H9 (cell line): ENCODE measurements at regions not wholly inside any gene's neighbourhood (a gene's known extent, or its start where the extent isn't known, plus 50 kb on each side); places are given as distances from the start of the nearest gene placed in this dataset.

ENCODE experiments used
- DNase-seq: peaks from one replicate; pipeline ENCODE4 v3.0.0-alpha.2; 2017
- H2AFZ ChIP-seq: one replicate; pipeline ENCODE4 v1.6.1; 2013; ENCODE audit warnings: mild to moderate bottlenecking, low read length, control low read depth, moderate library complexity
- H2AK5ac ChIP-seq: 2 replicates; pipeline ENCODE4 v1.6.1; 2013; ENCODE audit warnings: low read length, control low read depth, mixed read lengths; ENCODE audit not compliant: insufficient read length
- H2BK120ac ChIP-seq: one replicate; pipeline ENCODE4 v1.6.1; 2013; ENCODE audit warnings: low read depth, mild to moderate bottlenecking, low read length, control low read depth, inconsistent platforms; ENCODE audit not compliant: poor library complexity, severe bottlenecking
- H2BK12ac ChIP-seq: 2 replicates; pipeline ENCODE4 v1.6.1; 2013; ENCODE audit warnings: low read length, control low read depth, mixed read lengths, low read depth; ENCODE audit not compliant: insufficient read length
- H2BK15ac ChIP-seq: 2 replicates; pipeline ENCODE4 v1.6.1; 2013; ENCODE audit warnings: low read depth, low read length, control low read depth
- H2BK20ac ChIP-seq: one replicate; pipeline ENCODE4 v1.6.1; 2013; ENCODE audit warnings: low read depth, mild to moderate bottlenecking, low read length, control low read depth, inconsistent platforms; ENCODE audit not compliant: poor library complexity, severe bottlenecking
- H2BK5ac ChIP-seq: 2 replicates; pipeline ENCODE4 v1.6.1; 2013; ENCODE audit warnings: low read length, control low read depth, mixed read lengths; ENCODE audit not compliant: insufficient read length
- H3K14ac ChIP-seq: 2 replicates; pipeline ENCODE4 v1.6.1; 2013; ENCODE audit warnings: low read length, control low read depth; ENCODE audit not compliant: insufficient read depth
- H3K18ac ChIP-seq: 2 replicates; pipeline ENCODE4 v1.6.1; 2013; ENCODE audit warnings: low read depth, mild to moderate bottlenecking, mixed read lengths, low read length, control low read depth; ENCODE audit not compliant: insufficient read length
- H3K23ac ChIP-seq: 2 replicates; pipeline ENCODE4 v1.6.1; 2013; ENCODE audit warnings: low read length, control low read depth, mixed read lengths, low read depth; ENCODE audit not compliant: insufficient read length
- H3K23me2 ChIP-seq: 2 replicates; pipeline ENCODE4 v1.6.1; 2013; ENCODE audit warnings: low read depth, mild to moderate bottlenecking, mixed read lengths, low read length, control low read depth; ENCODE audit not compliant: insufficient read length, poor library complexity, severe bottlenecking
- H3K27ac ChIP-seq: 2 replicates; pipeline ENCODE4 v1.5.1; 2013; ENCODE audit warnings: low read length, control low read depth, mixed read lengths, low read depth; ENCODE audit not compliant: insufficient read length
- H3K27me3 ChIP-seq: 2 replicates; pipeline ENCODE4 v1.6.1; 2013; ENCODE audit warnings: low read length, control low read depth, inconsistent platforms; ENCODE audit not compliant: insufficient read depth
- H3K4ac ChIP-seq: 2 replicates; pipeline ENCODE4 v1.6.1; 2013; ENCODE audit warnings: low read depth, mild to moderate bottlenecking, control low read depth, inconsistent platforms, low read length, moderate library complexity
- H3K4me1 ChIP-seq: 2 replicates; pipeline ENCODE4 v1.6.1; 2013; ENCODE audit warnings: low read length, control low read depth, inconsistent platforms; ENCODE audit not compliant: insufficient read depth
- H3K4me2 ChIP-seq: 2 replicates; pipeline ENCODE4 v1.6.1; 2013; ENCODE audit warnings: low read length, control low read depth, mixed read lengths; ENCODE audit not compliant: insufficient read length, insufficient read depth
- H3K56ac ChIP-seq: 2 replicates; pipeline ENCODE4 v1.6.1; 2013; ENCODE audit warnings: low read depth, mild to moderate bottlenecking, mixed read lengths, low read length, control low read depth; ENCODE audit not compliant: insufficient read length
- H3K79me1 ChIP-seq: 2 replicates; pipeline ENCODE4 v1.6.1; 2013; ENCODE audit warnings: low read depth, mild to moderate bottlenecking, moderate library complexity, low read length, control low read depth, inconsistent platforms; ENCODE audit not compliant: insufficient read depth, poor library complexity, severe bottlenecking
- H3K79me2 ChIP-seq: 2 replicates; pipeline ENCODE4 v1.6.1; 2013; ENCODE audit warnings: low read length, control low read depth, inconsistent platforms; ENCODE audit not compliant: insufficient read depth
- H3K9ac ChIP-seq: 2 replicates; pipeline ENCODE4 v1.6.1; 2013; ENCODE audit warnings: low read length, control low read depth, mixed read lengths; ENCODE audit not compliant: insufficient read length; ENCODE audit errors: extremely low read depth
- H3K9me3 ChIP-seq: one replicate; pipeline ENCODE4 v1.6.1; 2013; ENCODE audit warnings: low read depth, low read length, inconsistent platforms; ENCODE audit not compliant: control insufficient read depth
- H3T11ph ChIP-seq: one replicate; pipeline ENCODE4 v1.6.1; 2013; ENCODE audit warnings: mild to moderate bottlenecking, low read length, control low read depth, inconsistent platforms
- H4K20me1 ChIP-seq: one replicate; pipeline ENCODE4 v1.6.1; 2013; ENCODE audit not compliant: control insufficient read depth, insufficient read length, insufficient read depth
- H4K5ac ChIP-seq: 2 replicates; pipeline ENCODE4 v1.6.1; 2013; ENCODE audit warnings: low read depth, mild to moderate bottlenecking, mixed read lengths, low read length, control low read depth; ENCODE audit not compliant: insufficient read length
- H4K8ac ChIP-seq: replicated peaks from 2 replicates; pipeline ENCODE4 v1.6.1; 2013; ENCODE audit warnings: low read length, control low read depth, mixed read lengths, low read depth; ENCODE audit not compliant: insufficient read length
- H4K91ac ChIP-seq: 2 replicates; pipeline ENCODE4 v1.6.1; 2013; ENCODE audit warnings: low read depth, mild to moderate bottlenecking, moderate library complexity, mixed read lengths, low read length, control low read depth; ENCODE audit not compliant: insufficient read length
- H3K27ac Mint-ChIP-seq, 3 experiments: 2 replicates in 2 of 3; 3 replicates in 1 of 3; pipeline ENCODE4 v1.8.0; 2020 to 2021; ENCODE audit warnings: mixed read lengths in 3 of 3, mild to moderate bottlenecking in 1 of 3, moderate library complexity in 1 of 3
- H3K27me3 Mint-ChIP-seq: 2 replicates; pipeline ENCODE4 v1.8.0; 2021; ENCODE audit warnings: low read depth, mild to moderate bottlenecking, moderate library complexity, mixed read lengths
- H3K36me3 Mint-ChIP-seq, 3 experiments: 2 replicates in 2 of 3; 3 replicates in 1 of 3; pipeline ENCODE4 v1.8.0; 2020 to 2021; ENCODE audit warnings: low read depth in 3 of 3, mixed read lengths in 3 of 3; ENCODE audit not compliant: insufficient read depth in 1 of 3
- H3K4me1 Mint-ChIP-seq, 2 experiments: 2 replicates each; pipeline ENCODE4 v1.8.0; 2020; ENCODE audit warnings: mixed read lengths in 2 of 2
- H3K4me3 Mint-ChIP-seq, 2 experiments: 2 replicates in 1 of 2; 3 replicates in 1 of 2; pipeline ENCODE4 v1.8.0; 2020 to 2021; ENCODE audit warnings: mild to moderate bottlenecking in 2 of 2, mixed read lengths in 2 of 2, moderate library complexity in 1 of 2
- H3K9me3 Mint-ChIP-seq, 2 experiments: 2 replicates in 1 of 2; 3 replicates in 1 of 2; pipeline ENCODE4 v1.8.0; 2020; ENCODE audit warnings: mild to moderate bottlenecking in 2 of 2, mixed read lengths in 2 of 2, moderate library complexity in 1 of 2
- CTCF ChIP-seq: fragments of 200-600 bp; sonication (generic); conservative IDR thresholded peaks from 3 replicates; pipeline ENCODE4 v1.8.0; 2021; ENCODE audit warnings: antibody characterized with exemption, mild to moderate bottlenecking

DNA sequence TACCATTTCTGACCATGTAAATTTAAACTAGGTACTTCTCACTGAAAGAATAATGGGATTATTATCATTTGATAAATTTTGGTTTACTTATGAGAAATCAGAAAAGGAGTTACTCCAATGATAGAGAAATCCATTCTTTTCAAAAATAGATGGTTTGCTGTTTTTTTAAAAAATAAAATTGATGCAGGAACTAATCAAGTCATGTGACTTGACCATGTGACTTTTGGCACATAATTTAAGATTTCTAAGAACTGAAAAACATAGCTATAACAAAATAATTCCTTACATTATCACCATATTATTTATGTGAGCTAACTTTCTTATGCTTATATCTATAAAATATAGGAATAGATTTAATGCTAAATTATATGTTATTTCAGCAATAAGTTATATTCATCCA lies 247.1 kb upstream of the FIGN start:
- Histone ChIP-seq H4K8ac (no peak overlapping the region), H2BK12ac (no peak overlapping the region), H2BK120ac (no peak overlapping the region), H3T11ph (no peak overlapping the region), H3K23ac (no peak overlapping the region), H3K9me3 (no peaks in the 10 kb centered on the region), H2BK15ac (no peak overlapping the region), H3K79me2 (no peaks in the 10 kb centered on the region), H4K91ac (no peak overlapping the region), H2AFZ (no peak overlapping the region), H3K27ac (no peak overlapping the region), H3K14ac (no peak overlapping the region), H3K4me1 (no peaks in the 10 kb centered on the region), H3K4ac (no peak overlapping the region), H2BK20ac (no peak overlapping the region), H3K56ac (no peak overlapping the region), H3K79me1 (no peaks in the 10 kb centered on the region), H3K27me3 (no peaks in the 10 kb centered on the region), H2AK5ac (no peak overlapping the region), H3K9ac (no peak overlapping the region), H4K20me1 (no peaks in the 10 kb centered on the region), H3K18ac (no peak overlapping the region), H4K5ac (no peak overlapping the region), H3K23me2 (no peaks in the 10 kb centered on the region), H2BK5ac (no peak overlapping the region), H3K4me2 (no peak overlapping the region)
- no peaks in the 10 kb centered on the region for H3K36me3 Mint-ChIP-seq
- TF ChIP-seq CTCF, result no peak
- H3K9me3 Mint-ChIP-seq, result no peaks in the 10 kb centered on the region
- DNase-seq, result no peak
- H3K27me3 Mint-ChIP-seq, result no peaks in the 10 kb centered on the region
- H3K4me1 Mint-ChIP-seq, result no peaks in the 10 kb centered on the region
- H3K4me3 Mint-ChIP-seq, result no peak overlapping the region
- no peak overlapping the region for H3K27ac Mint-ChIP-seq
